ENCODE measurements at regions not wholly inside any gene's neighbourhood (a gene's known extent, or its start where the extent isn't known, plus 50 kb on each side); places are given as distances from the start of the nearest gene placed in this dataset.

DNA sequence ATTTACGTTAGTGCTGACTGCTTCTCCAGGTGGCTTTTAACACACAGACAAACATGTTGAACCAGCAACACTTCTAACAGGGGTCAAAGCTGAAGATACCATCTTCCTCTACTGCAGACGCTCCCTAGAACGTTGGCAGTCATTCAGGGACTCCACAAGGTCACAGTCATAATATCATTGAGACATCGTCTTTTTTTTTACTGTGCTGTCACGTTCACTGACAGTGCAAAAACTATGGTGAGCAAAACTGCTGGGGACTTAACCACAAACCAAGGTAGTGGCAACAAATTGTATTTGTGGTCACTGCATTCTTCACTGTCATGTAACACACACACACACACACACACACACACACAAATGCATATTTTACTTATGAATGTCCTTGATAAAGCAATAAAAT lies 244.9 kb downstream of the CASP12 start:
- Histone ChIP-seq H3K4me3 (ENCODE audit: low read length in 2 of 2) (no peak overlapping the region), H3K4me2 (ENCODE audit: insufficient read depth, low read length, poor library complexity, severe bottlenecking) (no peak overlapping the region), H3K9ac (ENCODE audit: low read depth, low read length, poor library complexity) (no peak overlapping the region), H3K14ac (ENCODE audit: low read length) (no peak overlapping the region), H3K9me3 (replicated peaks in 1 of 2; ENCODE audit: control insufficient read depth in 2 of 2, insufficient read depth in 1 of 2, low read depth in 1 of 2, low read length in 2 of 2) (peaks cover 5 to 13% of the 10 kb centered on the region in 2 donors), H2BK12ac (ENCODE audit: low read length) (no peak overlapping the region), H3K4ac (ENCODE audit: low read length) (no peak overlapping the region), H3K27me3 (ENCODE audit: control insufficient read depth in 3 of 3, insufficient read depth in 3 of 3, low read depth in 1 of 3, low read length in 3 of 3) (no peaks in the 10 kb centered on the region), H3K18ac (ENCODE audit: low read length) (no peak overlapping the region), H2AK5ac (ENCODE audit: low read depth, low read length) (no peak overlapping the region), H2BK120ac (ENCODE audit: low read depth, low read length) (no peak overlapping the region), H2BK5ac (ENCODE audit: low read length) (no peak overlapping the region), H3K4me1 (ENCODE audit: control insufficient read depth in 2 of 2, insufficient read depth in 1 of 2, low read depth in 1 of 2, low read length in 2 of 2) (no peaks in the 10 kb centered on the region), H3K23ac (ENCODE audit: low read depth, low read length, poor library complexity) (no peak overlapping the region), H3K27ac (replicated peaks; ENCODE audit: low read length) (no peak overlapping the region), H4K8ac (ENCODE audit: low read depth, low read length) (no peak overlapping the region), H3K79me1 (ENCODE audit: low read depth, low read length) (no peaks in the 10 kb centered on the region), H4K91ac (ENCODE audit: low read depth, low read length, poor library complexity) (no peak overlapping the region), H3K36me3 (replicated peaks in 1 of 2; ENCODE audit: control insufficient read depth in 2 of 2, insufficient read depth in 2 of 2, low read length in 2 of 2) (no peaks in the 10 kb centered on the region), H2AFZ (ENCODE audit: low read length) (no peak overlapping the region), H2BK15ac (ENCODE audit: low read length) (no peak overlapping the region)
- WGBS, 2 donors (ENCODE audit: extremely low coverage in 2 of 2, insufficient read length in 2 of 2, insufficient replicate concordance in 1 of 2), result no CpG with 5 or more reads among the region's 5 CpGs
- DNase-seq (ENCODE audit: low spot score), result no peak

DNA sequence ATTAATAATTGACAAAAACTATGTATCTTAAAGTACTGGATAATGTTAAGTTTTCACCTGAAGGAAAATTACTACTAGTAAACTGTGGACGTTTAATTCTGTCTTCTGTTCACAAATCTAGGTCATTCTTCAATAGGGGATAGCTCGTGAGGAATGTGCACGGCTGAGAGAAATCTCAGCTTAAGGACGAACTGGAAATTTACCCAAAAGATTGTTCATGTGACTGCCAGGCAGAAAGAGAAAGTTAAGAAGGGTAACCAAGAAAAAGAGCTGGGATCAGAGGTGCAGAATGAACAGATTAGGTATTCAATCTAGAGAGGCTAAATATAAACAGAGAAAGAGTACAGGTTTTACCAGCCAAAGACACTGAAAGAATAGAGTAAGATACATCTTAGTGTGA lies 245.3 kb downstream of the CASP12 start:
- Histone ChIP-seq H3K23ac (ENCODE audit: low read depth, low read length, poor library complexity) (no peak overlapping the region), H3K18ac (ENCODE audit: low read length) (no peak overlapping the region), H3K4ac (ENCODE audit: low read length) (no peak overlapping the region), H3K4me3 (ENCODE audit: low read length in 2 of 2) (no peak overlapping the region), H3K9ac (ENCODE audit: low read depth, low read length, poor library complexity) (no peak overlapping the region), H3K4me2 (ENCODE audit: insufficient read depth, low read length, poor library complexity, severe bottlenecking) (no peak overlapping the region), H2AFZ (ENCODE audit: low read length) (no peak overlapping the region), H3K27ac (replicated peaks; ENCODE audit: low read length) (no peak overlapping the region), H3K79me1 (ENCODE audit: low read depth, low read length) (no peaks in the 10 kb centered on the region), H4K91ac (ENCODE audit: low read depth, low read length, poor library complexity) (no peak overlapping the region), H3K36me3 (replicated peaks in 1 of 2; ENCODE audit: control insufficient read depth in 2 of 2, insufficient read depth in 2 of 2, low read length in 2 of 2) (no peaks in the 10 kb centered on the region), H3K27me3 (ENCODE audit: control insufficient read depth in 3 of 3, insufficient read depth in 3 of 3, low read depth in 1 of 3, low read length in 3 of 3) (no peaks in the 10 kb centered on the region), H4K8ac (ENCODE audit: low read depth, low read length) (no peak overlapping the region), H3K4me1 (ENCODE audit: control insufficient read depth in 2 of 2, insufficient read depth in 1 of 2, low read depth in 1 of 2, low read length in 2 of 2) (no peaks in the 10 kb centered on the region), H2BK5ac (ENCODE audit: low read length) (no peak overlapping the region), H2BK15ac (ENCODE audit: low read length) (no peak overlapping the region), H3K14ac (ENCODE audit: low read length) (no peak overlapping the region), H2AK5ac (ENCODE audit: low read depth, low read length) (no peak overlapping the region), H3K9me3 (replicated peaks in 1 of 2; ENCODE audit: control insufficient read depth in 2 of 2, insufficient read depth in 1 of 2, low read depth in 1 of 2, low read length in 2 of 2) (peaks cover 5 to 13% of the 10 kb centered on the region in 2 donors), H2BK12ac (ENCODE audit: low read length) (no peak overlapping the region), H2BK120ac (ENCODE audit: low read depth, low read length) (no peak overlapping the region)
- WGBS, 2 donors (ENCODE audit: extremely low coverage in 2 of 2, insufficient read length in 2 of 2, insufficient replicate concordance in 1 of 2), result no CpG with 5 or more reads among the region's 4 CpGs
- DNase-seq (ENCODE audit: low spot score), result no peak

DNA sequence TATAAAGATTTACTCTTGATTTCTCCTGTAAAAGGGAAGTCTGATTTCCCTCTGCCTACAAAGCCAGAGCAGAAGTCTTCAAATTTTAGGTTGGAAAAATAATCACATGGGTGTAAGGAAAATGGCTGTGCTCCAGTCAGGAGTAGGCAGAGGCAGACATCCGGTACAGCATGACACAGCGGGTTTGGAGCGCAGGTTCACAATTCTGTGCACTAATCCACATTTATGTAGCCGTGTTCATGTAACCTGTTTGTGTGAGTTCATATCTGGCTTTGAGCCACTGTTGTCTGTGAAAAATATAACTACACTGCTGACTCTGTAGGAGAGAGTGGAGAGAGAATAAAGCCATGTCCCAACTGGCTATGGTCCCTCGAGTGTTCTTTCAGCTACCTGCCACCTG lies 248.0 kb downstream of the CASP12 start:
- peak; percentile 11 for DNase-seq (ENCODE audit: low spot score)
- Histone ChIP-seq H2AFZ (ENCODE audit: low read length) (no peak overlapping the region), H3K36me3 (replicated peaks in 1 of 2; ENCODE audit: control insufficient read depth in 2 of 2, insufficient read depth in 2 of 2, low read length in 2 of 2) (no peaks in the 10 kb centered on the region), H4K91ac (ENCODE audit: low read depth, low read length, poor library complexity) (no peak overlapping the region), H3K79me1 (ENCODE audit: low read depth, low read length) (no peaks in the 10 kb centered on the region), H3K4me3 (ENCODE audit: low read length in 2 of 2) (no peak overlapping the region), H3K27ac (replicated peaks; ENCODE audit: low read length) (no peak overlapping the region), H3K9me3 (replicated peaks in 1 of 2; ENCODE audit: control insufficient read depth in 2 of 2, insufficient read depth in 1 of 2, low read depth in 1 of 2, low read length in 2 of 2) (peaks cover 5 to 13% of the 10 kb centered on the region in 2 donors), H2BK15ac (ENCODE audit: low read length) (no peak overlapping the region), H3K4me2 (ENCODE audit: insufficient read depth, low read length, poor library complexity, severe bottlenecking) (no peak overlapping the region), H3K9ac (ENCODE audit: low read depth, low read length, poor library complexity) (no peak overlapping the region), H3K27me3 (ENCODE audit: control insufficient read depth in 3 of 3, insufficient read depth in 3 of 3, low read depth in 1 of 3, low read length in 3 of 3) (no peaks in the 10 kb centered on the region), H4K8ac (ENCODE audit: low read depth, low read length) (no peak overlapping the region), H3K4me1 (ENCODE audit: control insufficient read depth in 2 of 2, insufficient read depth in 1 of 2, low read depth in 1 of 2, low read length in 2 of 2) (no peaks in the 10 kb centered on the region), H2AK5ac (ENCODE audit: low read depth, low read length) (no peak overlapping the region), H2BK5ac (ENCODE audit: low read length) (no peak overlapping the region), H2BK120ac (ENCODE audit: low read depth, low read length) (no peak overlapping the region), H3K23ac (ENCODE audit: low read depth, low read length, poor library complexity) (no peak overlapping the region), H3K18ac (ENCODE audit: low read length) (no peak overlapping the region), H2BK12ac (ENCODE audit: low read length) (no peak overlapping the region), H3K14ac (ENCODE audit: low read length) (no peak overlapping the region), H3K4ac (ENCODE audit: low read length) (no peak overlapping the region)
- no CpG with 5 or more reads among the region's 5 CpGs for WGBS, 2 donors (ENCODE audit: extremely low coverage in 2 of 2, insufficient read length in 2 of 2, insufficient replicate concordance in 1 of 2)

DNA sequence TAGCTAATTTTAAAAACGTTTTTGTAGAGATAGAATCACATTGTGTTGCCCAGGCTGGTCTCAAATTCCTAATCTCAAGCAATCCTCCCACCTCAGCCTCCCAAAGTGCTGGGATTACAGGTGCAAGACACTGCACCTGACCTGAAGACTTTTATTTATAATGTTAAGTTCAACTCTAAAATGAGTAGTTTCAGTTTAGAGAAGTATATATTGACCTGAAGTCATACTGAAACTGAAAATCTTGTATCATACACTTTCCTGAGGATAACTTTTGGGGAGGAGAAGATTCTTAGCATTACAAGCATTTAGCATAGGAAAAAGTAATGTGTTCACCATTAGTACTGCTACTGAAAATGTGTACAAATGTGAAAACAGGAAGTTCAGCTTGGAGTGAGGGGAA lies 249.3 kb downstream of the CASP12 start:
- Histone ChIP-seq H3K36me3 (replicated peaks in 1 of 2; ENCODE audit: control insufficient read depth in 2 of 2, insufficient read depth in 2 of 2, low read length in 2 of 2) (no peaks in the 10 kb centered on the region), H3K14ac (ENCODE audit: low read length) (no peak overlapping the region), H4K91ac (ENCODE audit: low read depth, low read length, poor library complexity) (no peak overlapping the region), H2BK12ac (ENCODE audit: low read length) (no peak overlapping the region), H3K4me3 (ENCODE audit: low read length in 2 of 2) (no peak overlapping the region), H3K27ac (replicated peaks; ENCODE audit: low read length) (no peak overlapping the region), H3K18ac (ENCODE audit: low read length) (no peak overlapping the region), H4K8ac (ENCODE audit: low read depth, low read length) (no peak overlapping the region), H3K9ac (ENCODE audit: low read depth, low read length, poor library complexity) (no peak overlapping the region), H3K4me2 (ENCODE audit: insufficient read depth, low read length, poor library complexity, severe bottlenecking) (no peak overlapping the region), H3K4ac (ENCODE audit: low read length) (no peak overlapping the region), H3K4me1 (ENCODE audit: control insufficient read depth in 2 of 2, insufficient read depth in 1 of 2, low read depth in 1 of 2, low read length in 2 of 2) (no peaks in the 10 kb centered on the region), H3K9me3 (replicated peaks in 1 of 2; ENCODE audit: control insufficient read depth in 2 of 2, insufficient read depth in 1 of 2, low read depth in 1 of 2, low read length in 2 of 2) (peaks cover 5 to 13% of the 10 kb centered on the region in 2 donors), H3K27me3 (ENCODE audit: control insufficient read depth in 3 of 3, insufficient read depth in 3 of 3, low read depth in 1 of 3, low read length in 3 of 3) (no peaks in the 10 kb centered on the region), H3K79me1 (ENCODE audit: low read depth, low read length) (no peaks in the 10 kb centered on the region), H2BK120ac (ENCODE audit: low read depth, low read length) (no peak overlapping the region), H3K23ac (ENCODE audit: low read depth, low read length, poor library complexity) (no peak overlapping the region), H2BK5ac (ENCODE audit: low read length) (no peak overlapping the region), H2AK5ac (ENCODE audit: low read depth, low read length) (no peak overlapping the region), H2BK15ac (ENCODE audit: low read length) (no peak overlapping the region), H2AFZ (ENCODE audit: low read length) (no peak overlapping the region)
- WGBS, 2 donors (ENCODE audit: extremely low coverage in 2 of 2, insufficient read length in 2 of 2, insufficient replicate concordance in 1 of 2), result no CpG with 5 or more reads among the region's 1 CpG
- no peak for DNase-seq (ENCODE audit: low spot score)

Data from neuronal stem cell (in vitro differentiated cells).